ENCODE measurements at regions not wholly inside any gene's neighbourhood (a gene's known extent, or its start where the extent isn't known, plus 50 kb on each side); places are given as distances from the start of the nearest gene placed in this dataset.
"Not testable (repeated sequence)": the region's sequence is repeated elsewhere in the genome, so short reads cannot be mapped to it uniquely, and the experiment has no call there.

DNA sequence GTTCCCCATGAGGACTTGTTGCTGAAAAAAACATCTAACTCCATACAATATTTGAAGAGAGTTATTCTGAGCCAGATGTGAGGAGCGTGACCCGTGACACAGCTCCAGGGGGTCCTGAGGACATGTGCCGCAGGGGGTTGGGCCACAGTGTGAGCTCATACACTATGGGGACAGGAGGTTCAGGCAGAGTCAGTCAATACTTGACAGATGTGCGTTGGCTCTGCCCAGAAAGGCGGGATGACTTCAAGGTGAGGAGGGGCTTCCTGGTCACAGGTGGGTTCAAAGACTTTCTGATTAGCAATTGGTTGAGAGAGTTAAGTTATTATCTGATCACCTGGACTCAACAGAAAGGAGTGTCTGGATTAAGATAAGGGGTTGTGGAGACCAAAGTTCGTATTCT is 147.1 kb upstream of the ZNF469 start:
- TF ChIP-seq CTCF (IDR thresholded peaks at IDR 0.05; ENCODE audit: low read length); EZH2 (IDR thresholded peaks at IDR 0.05; ENCODE audit: borderline replicate concordance, low read length): not testable (repeated sequence)

All from OCI-LY1 (cell line).